Common myeloid progenitor, CD34-positive (primary cell): ENCODE measurements at regions not wholly inside any gene's neighbourhood (a gene's known extent, or its start where the extent isn't known, plus 50 kb on each side); places are given as distances from the start of the nearest gene placed in this dataset.
A peak's percentile ranks its signal among the peaks of the same experiment; 100 is the strongest.

Experiments used
- CTCF ChIA-PET: fragments of 350-600 bp; sonication (Branson Sonifier 250); formaldehyde crosslinking; loops from one replicate; lab custom pipeline; 2021; ENCODE audit warnings: antibody characterized with exemption; lab: Charles Lee
- POLR2A ChIA-PET: fragments of 350-600 bp; sonication (Branson Sonifier 250); formaldehyde crosslinking; loops from one replicate; lab custom pipeline; 2021; ENCODE audit warnings: antibody characterized with exemption; lab: Charles Lee
- DNase-seq, 3 donors: peaks; one replicate each; pipeline versions ENCODE4 v3.0.0 to v3.0.0-alpha.2; 2013
- H3K27ac ChIP-seq, 2 experiments: 1 replicate in 1 of 2; 2 replicates in 1 of 2; pipeline ENCODE4 v1.7.0; 2013; ENCODE audit warnings: inconsistent platforms in 2 of 2, low read length in 2 of 2, mild to moderate bottlenecking in 2 of 2, low read depth in 1 of 2, moderate library complexity in 1 of 2; ENCODE audit not compliant: severe bottlenecking in 2 of 2, insufficient read depth in 1 of 2, poor library complexity in 1 of 2
- H3K27me3 ChIP-seq, 5 experiments: replicated peaks in 2 of 5; 1 replicate in 3 of 5; 2 replicates in 2 of 5; pipeline versions ENCODE4 v1.6.1 to v1.7.0; 2013; ENCODE audit warnings: low read length in 4 of 5, mild to moderate bottlenecking in 2 of 5, moderate library complexity in 2 of 5, inconsistent platforms in 1 of 5; ENCODE audit not compliant: insufficient read depth in 5 of 5, control insufficient read depth in 4 of 5
- H3K36me3 ChIP-seq, 4 experiments: 1 replicate in 2 of 4; 2 replicates in 2 of 4; pipeline versions ENCODE4 v1.6.1 to v1.7.0; 2013; ENCODE audit warnings: low read length in 3 of 4, control low read depth in 1 of 4, mild to moderate bottlenecking in 1 of 4; ENCODE audit not compliant: control insufficient read depth in 4 of 4, insufficient read depth in 4 of 4
- H3K4me1 ChIP-seq, 4 experiments: 1 replicate in 3 of 4; 2 replicates in 1 of 4; pipeline versions ENCODE4 v1.6.1 to v1.7.1; 2013; ENCODE audit warnings: low read length in 3 of 4, mild to moderate bottlenecking in 3 of 4, control low read depth in 1 of 4, inconsistent platforms in 1 of 4, moderate library complexity in 1 of 4; ENCODE audit not compliant: control insufficient read depth in 4 of 4, insufficient read depth in 4 of 4; ENCODE audit errors: control extremely low read depth in 1 of 4
- H3K4me3 ChIP-seq, 7 experiments: 1 replicate in 4 of 7; 2 replicates in 3 of 7; pipeline versions ENCODE4 v1.5.1 to v1.7.0; 2013; ENCODE audit warnings: mild to moderate bottlenecking in 7 of 7, low read length in 6 of 7, moderate library complexity in 6 of 7, inconsistent platforms in 2 of 7, low read depth in 2 of 7, control low read depth in 1 of 7; ENCODE audit not compliant: insufficient read depth in 4 of 7, control insufficient read depth in 1 of 7; ENCODE audit errors: extremely low read depth in 1 of 7
- H3K9me3 ChIP-seq, 5 experiments: 1 replicate in 4 of 5; 2 replicates in 1 of 5; pipeline versions ENCODE4 v1.6.1 to v1.7.1; 2013; ENCODE audit warnings: low read length in 4 of 5, mild to moderate bottlenecking in 2 of 5, inconsistent platforms in 1 of 5, low read depth in 1 of 5, moderate library complexity in 1 of 5; ENCODE audit not compliant: control insufficient read depth in 4 of 5, insufficient read depth in 2 of 5; ENCODE audit errors: control extremely low read depth in 1 of 5
- WGBS: methylation state at CpG from one replicate; pipeline ENCODE4 v1.1.5; 2013; ENCODE audit not compliant: insufficient coverage; 5-methylcytosine and 5-hydroxymethylcytosine counted together

DNA sequence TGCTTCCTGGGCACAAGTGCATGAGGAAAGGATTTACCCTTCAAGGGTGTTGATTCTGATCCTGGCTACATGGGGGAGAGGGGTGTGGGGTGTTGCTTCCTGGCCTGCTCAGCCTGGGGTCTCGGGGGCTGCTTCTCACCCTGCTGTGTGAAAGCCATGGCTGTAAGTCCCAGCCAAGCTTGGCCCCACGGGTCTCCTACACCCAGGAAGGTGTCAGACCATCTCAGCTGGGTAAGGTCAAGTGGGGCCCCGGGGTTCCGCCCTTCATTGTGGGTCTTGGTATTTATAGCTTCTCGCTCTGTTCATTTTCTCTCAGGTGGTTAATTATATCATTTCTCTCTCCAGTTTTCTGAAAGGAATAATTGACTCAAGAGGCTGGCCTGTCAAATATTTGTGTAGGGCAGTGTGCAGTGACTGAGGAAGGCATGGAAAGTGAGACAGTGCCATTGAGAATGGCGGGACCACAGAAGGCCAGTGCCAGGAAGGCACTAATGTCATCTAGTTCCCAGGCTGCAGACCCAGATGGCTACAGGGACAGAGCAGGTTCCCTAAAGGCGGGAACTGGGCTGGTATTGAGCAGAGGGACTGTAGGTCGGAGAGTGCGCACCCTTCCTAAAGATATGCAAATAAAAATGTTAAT lies 126.0 kb downstream of the FOXD1 start:
- peaks cover 0 to 3% (median 1%) of the 10 kb centered on the region in 5 experiments for H3K9me3 ChIP-seq
- H3K4me1 ChIP-seq: no peaks in the 10 kb centered on the region
- peaks cover 9 to 60% (median 14%) of the 10 kb centered on the region in 5 experiments for H3K27me3 ChIP-seq
- no peak overlapping the region for H3K4me3 ChIP-seq
- no peak overlapping the region for H3K27ac ChIP-seq
- no peaks in the 10 kb centered on the region for H3K36me3 ChIP-seq
- DNase-seq: no peak
- ChIA-PET CTCF (interaction anchor here (1.3 kb wide), 1 partner anchor 9 kb away, joined by 4 read pairs; no protein-coding TSS in a partner anchor), POLR2A (no interaction called here)
- 74% methylated on average over 4 of the region's 9 CpGs for WGBS

DNA sequence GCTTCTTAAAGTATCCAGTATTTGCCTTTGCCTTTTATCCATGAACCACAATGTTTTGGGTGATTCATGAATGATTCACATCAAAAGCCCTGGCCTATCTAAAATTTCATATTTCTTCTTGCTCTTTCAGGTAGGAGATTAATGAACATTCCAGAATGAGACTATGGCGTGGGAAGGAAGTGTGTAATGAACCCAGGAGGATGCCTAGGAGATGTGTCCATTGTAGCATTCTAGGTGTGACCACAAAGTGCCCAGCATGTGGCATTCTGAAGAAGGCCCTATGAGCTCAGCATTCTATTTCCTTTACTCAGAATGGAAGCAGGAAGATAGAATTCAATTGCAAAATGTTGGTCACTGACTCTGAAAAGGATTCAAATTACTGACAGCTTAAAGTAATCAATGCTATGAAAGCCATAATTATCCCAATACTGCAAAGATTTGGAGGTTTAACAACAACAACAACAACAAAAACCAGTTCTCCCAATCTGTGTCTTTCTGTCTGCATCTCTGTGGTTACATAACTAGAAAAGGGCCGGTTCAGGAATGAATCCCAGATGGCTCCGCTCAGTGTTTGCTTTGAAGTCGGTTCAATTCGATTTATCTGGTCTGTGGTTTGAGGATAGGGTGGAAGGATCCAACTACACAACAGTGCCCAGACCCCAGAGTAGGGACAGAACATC lies 126.7 kb downstream of the FOXD1 start:
- Histone ChIP-seq H3K36me3 (no peaks in the 10 kb centered on the region), H3K27me3 (peaks cover 12 to 65% (median 16%) of the 10 kb centered on the region in 5 experiments), H3K4me3 (no peak overlapping the region), H3K27ac (no peak overlapping the region), H3K9me3 (peaks cover 0 to 3% (median 1%) of the 10 kb centered on the region in 5 experiments), H3K4me1 (no peaks in the 10 kb centered on the region)
- POLR2A ChIA-PET: no interaction called here
- WGBS: 73% methylated on average over 3 of the region's 5 CpGs
- DNase-seq: no peak
- CTCF ChIA-PET: interaction anchor here (1.0 kb wide), 1 partner anchor 10 kb away, joined by 3 read pairs; no protein-coding TSS in a partner anchor

DNA sequence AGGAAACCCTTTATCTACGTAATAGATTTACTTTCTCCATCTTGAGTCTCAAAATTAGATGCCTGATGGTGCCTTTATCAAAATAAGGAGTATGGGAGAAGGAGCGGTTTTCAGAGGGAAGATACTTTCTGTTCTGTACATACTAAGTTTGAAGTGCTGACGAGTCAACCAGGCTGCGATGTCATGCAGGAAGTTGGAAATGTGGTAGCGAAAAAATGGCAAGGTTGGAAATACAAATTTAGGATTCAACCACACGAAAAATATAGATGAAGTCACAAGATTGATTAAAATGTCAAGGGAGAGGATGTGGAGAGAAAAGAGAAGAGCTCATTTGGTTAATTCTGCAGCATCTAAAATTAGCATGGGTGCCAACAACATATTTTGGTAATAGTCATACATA lies 129.5 kb downstream of the FOXD1 start:
- H3K36me3 ChIP-seq: no peaks in the 10 kb centered on the region
- no peak overlapping the region for H3K4me3 ChIP-seq
- peaks cover 0 to 3% (median 0%) of the 10 kb centered on the region in 5 experiments for H3K9me3 ChIP-seq
- ChIA-PET CTCF (interaction anchor here (1.0 kb wide), 1 partner anchor 118 kb away, joined by 3 read pairs; no protein-coding TSS in a partner anchor), POLR2A (no interaction called here)
- H3K4me1 ChIP-seq: no peaks in the 10 kb centered on the region
- peaks cover 16 to 69% (median 29%) of the 10 kb centered on the region in 5 experiments for H3K27me3 ChIP-seq
- WGBS: 94% methylated on average over 3 of the region's 6 CpGs
- H3K27ac ChIP-seq: no peak overlapping the region
- DNase-seq: no peak

DNA sequence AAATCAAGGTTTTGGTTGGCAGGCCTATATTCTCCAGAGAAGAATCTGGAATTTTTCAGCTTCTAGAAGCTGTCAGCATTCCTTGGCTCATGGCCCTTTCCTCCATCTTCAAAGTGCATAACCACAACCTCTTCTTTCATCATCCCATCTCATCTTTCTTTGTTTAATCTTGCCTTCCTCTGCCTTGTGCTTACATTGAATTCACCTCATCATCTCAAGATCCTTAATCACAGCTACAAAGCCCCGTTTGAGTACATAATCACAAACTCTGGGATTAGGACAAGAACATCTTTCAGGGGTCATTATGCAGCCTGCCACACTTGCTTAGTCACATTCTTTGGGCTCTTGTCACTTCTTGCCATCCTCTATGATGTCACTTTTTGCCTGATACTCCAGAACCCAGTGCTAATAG lies 130.3 kb downstream of the FOXD1 start:
- WGBS: 100% methylated on average over 1 of the region's 1 CpG
- Histone ChIP-seq H3K4me3 (no peak overlapping the region), H3K4me1 (no peaks in the 10 kb centered on the region), H3K9me3 (peaks cover 0 to 3% (median 0%) of the 10 kb centered on the region in 5 experiments), H3K27ac (no peak overlapping the region), H3K27me3 (peaks cover 16 to 69% (median 33%) of the 10 kb centered on the region in 5 experiments), H3K36me3 (no peaks in the 10 kb centered on the region)
- CTCF ChIA-PET: no interaction called here
- no peak for DNase-seq
- POLR2A ChIA-PET: no interaction called here

DNA sequence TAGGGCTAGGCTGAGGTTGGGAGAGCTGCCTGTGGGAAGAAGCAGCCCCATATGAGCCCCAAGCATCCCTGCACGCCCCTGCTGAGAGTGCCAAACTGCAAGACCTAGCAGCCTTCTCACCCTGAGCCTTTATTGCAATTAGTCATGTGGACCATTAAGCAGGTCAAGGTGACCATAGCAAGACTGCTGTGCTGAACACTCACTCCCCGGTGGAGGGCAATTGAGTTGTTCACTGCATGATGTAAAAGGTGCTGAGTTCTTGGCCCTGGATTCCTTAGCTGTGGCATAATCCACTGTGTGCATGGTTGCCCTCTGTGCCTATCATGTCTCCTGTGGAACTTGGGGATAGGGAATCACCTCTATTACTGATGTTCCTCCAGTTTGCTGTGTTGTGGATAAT lies 131.1 kb downstream of the FOXD1 start:
- no peaks in the 10 kb centered on the region for H3K36me3 ChIP-seq
- ChIA-PET CTCF (no interaction called here), POLR2A (no interaction called here)
- H3K4me1 ChIP-seq: peaks cover 0 to 2% (median under 1%) of the 10 kb centered on the region in 4 experiments
- H3K9me3 ChIP-seq: peaks cover 0 to 3% (median 0%) of the 10 kb centered on the region in 5 experiments
- no peak overlapping the region for H3K27ac ChIP-seq
- 78% methylated on average over 1 of the region's 2 CpGs for WGBS
- H3K4me3 ChIP-seq: no peak overlapping the region
- DNase-seq: no peak
- peaks cover 17 to 71% (median 36%) of the 10 kb centered on the region in 5 experiments for H3K27me3 ChIP-seq

DNA sequence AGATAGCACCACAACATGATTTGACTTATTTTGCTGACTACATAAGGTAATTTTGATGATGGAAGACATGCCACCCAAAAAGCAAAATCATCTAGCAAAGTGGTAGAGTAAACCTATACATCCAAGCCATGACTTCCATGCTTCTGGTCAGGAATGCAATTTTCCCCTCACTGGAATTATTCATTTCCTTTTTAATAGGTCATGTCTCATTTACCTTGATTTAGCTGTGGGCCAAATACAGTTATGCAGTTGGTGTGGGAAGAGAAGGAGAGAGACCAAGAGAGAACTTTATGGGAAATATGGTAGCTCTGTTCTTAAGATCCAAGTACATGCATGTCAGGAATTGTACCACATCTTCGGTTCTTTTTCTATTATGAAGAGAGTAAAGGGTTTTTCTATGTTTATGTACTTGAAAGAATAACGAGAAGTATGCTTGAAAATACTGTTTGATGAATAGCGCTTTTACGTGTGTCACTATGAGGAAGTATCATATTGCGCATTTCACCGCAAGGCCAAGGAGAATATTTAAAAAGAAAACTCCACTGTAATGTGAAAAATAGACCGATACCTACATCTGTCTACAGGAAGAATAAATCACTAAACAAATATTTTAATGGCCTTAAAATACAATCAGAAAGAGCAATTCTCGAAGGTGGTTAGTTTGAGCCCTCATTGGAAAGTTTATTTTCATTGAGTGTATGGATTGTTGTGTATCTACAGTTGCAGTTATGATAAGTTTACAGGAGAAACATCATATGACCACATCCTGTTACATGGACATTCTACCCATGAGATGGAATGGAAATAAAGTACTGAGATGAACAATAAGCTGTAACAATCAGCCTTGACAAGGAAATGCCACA lies 134.0 kb downstream of the FOXD1 start:
- DNase-seq: peak in 2 of 3 donors; percentile 64 to 73
- POLR2A ChIA-PET: no interaction called here
- Histone ChIP-seq H3K36me3 (no peaks in the 10 kb centered on the region), H3K9me3 (peaks cover 0 to 2% (median 0%) of the 10 kb centered on the region in 5 experiments), H3K4me3 (no peak overlapping the region), H3K27me3 (peaks cover 26 to 87% (median 59%) of the 10 kb centered on the region in 5 experiments), H3K4me1 (peaks cover 0 to 10% (median 5%) of the 10 kb centered on the region in 4 experiments), H3K27ac (no peak overlapping the region)
- WGBS: 38% methylated on average over 3 of the region's 8 CpGs
- CTCF ChIA-PET: interaction anchor here (0.8 to 1.9 kb wide), 2 partner anchors 8 to 137 kb away, joined by 3 to 4 read pairs; no protein-coding TSS in a partner anchor
